HepG2 (cell line): ENCODE measurements at regions not wholly inside any gene's neighbourhood (a gene's known extent, or its start where the extent isn't known, plus 50 kb on each side); places are given as distances from the start of the nearest gene placed in this dataset.

Experiments used
- ATAC-seq: fragments of 200-7000 bp; cut with Tn5 transposase; 3 replicates; pipeline ENCODE4 v1.9.1; 2020; ENCODE audit warnings: mild to moderate bottlenecking, moderate library complexity
- BruUV-seq: library from RNA; stranded (reverse); fragments of 400-500 nt; replicated peaks from 2 replicates; lab custom pipeline; 2021; lab: Mats Ljungman, UMichigan
- CTCF ChIA-PET: fragments of 300-600 bp; formaldehyde crosslinking; extraction: SDS; loops from one replicate; lab custom pipeline; 2021; ENCODE audit warnings: low total read pairs, inconsistent platforms, low intra/inter-chr PET ratio; lab: Yijun Ruan, JAX
- POLR2A ChIA-PET: fragments of 350-600 bp; sonication (Branson Sonifier 250); formaldehyde crosslinking; loops from one replicate; lab custom pipeline; 2020; ENCODE audit warnings: antibody characterized with exemption, inconsistent platforms; lab: Yijun Ruan, JAX
- DNase-seq: peaks from one replicate; pipeline ENCODE4 v3.0.0-alpha.2; 2015; ENCODE audit warnings: low spot score
- FAIRE-seq: peaks from 3 replicates; lab custom pipeline; 2011; peaks lifted over from hg19 to GRCh38; lab: Jason Lieb, UNC
- H2AFZ ChIP-seq: one replicate; pipeline ENCODE4 v1.6.1; 2011; ENCODE audit warnings: low read length, inconsistent platforms
- H3K27ac ChIP-seq: fragments of 300-600 bp; 3 replicates; pipeline ENCODE4 v1.8.0; 2011; ENCODE audit warnings: mixed run types, mild to moderate bottlenecking, mixed read lengths, low read length, inconsistent platforms; ENCODE audit not compliant: insufficient read depth; ENCODE audit errors: extremely low read length
- H3K27me3 ChIP-seq, 2 experiments: fragments of 200-600 bp in 1 of 2; 2 replicates in 1 of 2; 3 replicates in 1 of 2; pipeline versions ENCODE4 v1.6.0 to v1.8.0; 2011; ENCODE audit warnings: low read length in 2 of 2, mild to moderate bottlenecking in 2 of 2, moderate library complexity in 2 of 2, inconsistent platforms in 1 of 2; ENCODE audit not compliant: insufficient read depth in 2 of 2, control insufficient read depth in 1 of 2
- H3K36me3 ChIP-seq, 2 experiments: fragments of 200-600 bp in 1 of 2; replicated peaks in 1 of 2; 2 replicates in 1 of 2; 3 replicates in 1 of 2; pipeline versions ENCODE4 v1.5.1 to v1.8.0; 2011; ENCODE audit warnings: low read length in 2 of 2, inconsistent platforms in 1 of 2; ENCODE audit not compliant: insufficient read depth in 2 of 2, control insufficient read depth in 1 of 2
- H3K4me1 ChIP-seq: 2 replicates; pipeline ENCODE4 v1.5.1; 2012; ENCODE audit warnings: low read length, inconsistent platforms; ENCODE audit not compliant: insufficient read depth
- H3K4me2 ChIP-seq: 2 replicates; pipeline ENCODE4 v1.6.0; 2011; ENCODE audit warnings: low read depth, low read length, inconsistent platforms
- H3K4me3 ChIP-seq, 3 experiments: fragments of 200-600 bp in 1 of 3; sonication (generic), shearing (Covaris generic) in 1 of 3; replicated peaks in 1 of 3; 2 replicates each; pipeline ENCODE4 v1.5.1; 2011 to 2016; ENCODE audit warnings: low read length in 3 of 3, inconsistent platforms in 2 of 3, low read depth in 2 of 3, mild to moderate bottlenecking in 2 of 3, control low read depth in 1 of 3, mixed read lengths in 1 of 3; ENCODE audit not compliant: insufficient read depth in 1 of 3
- H3K79me2 ChIP-seq: one replicate; pipeline ENCODE4 v1.6.1; 2011; ENCODE audit warnings: low read length, inconsistent platforms; ENCODE audit not compliant: insufficient read depth
- H3K9ac ChIP-seq: 2 replicates; pipeline ENCODE4 v1.6.0; 2011; ENCODE audit warnings: mild to moderate bottlenecking, low read depth, low read length, inconsistent platforms; ENCODE audit not compliant: insufficient read depth
- H3K9me3 ChIP-seq: 2 replicates; pipeline ENCODE4 v1.5.1; 2012; ENCODE audit warnings: mild to moderate bottlenecking, low read length
- H4K20me1 ChIP-seq: 2 replicates; pipeline ENCODE4 v1.6.0; 2011; ENCODE audit warnings: inconsistent platforms, mild to moderate bottlenecking, low read length, moderate library complexity; ENCODE audit not compliant: insufficient read depth
- CEBPB ChIP-seq: IDR thresholded peaks from 2 replicates; pipeline ENCODE4 v1.6.1; 2011; ENCODE audit warnings: low read depth, low read length, improper control_type of control experiment, borderline replicate concordance
- CHCHD3 ChIP-seq: sonication (generic); formaldehyde crosslinking; IDR thresholded peaks from 2 replicates; pipeline ENCODE4 v1.8.0; 2022; ENCODE audit warnings: mild to moderate bottlenecking, missing genetic modification reagents, moderate library complexity
- DMAP1 ChIP-seq: IDR thresholded peaks from 2 replicates; pipeline ENCODE4 v1.6.1; 2016
- ELK4 ChIP-seq: sonication (generic); formaldehyde crosslinking; IDR thresholded peaks from 2 replicates; pipeline ENCODE4 v1.9.0; 2021; ENCODE audit warnings: missing genetic modification reagents, borderline replicate concordance
- ETS1 ChIP-seq: sonication (generic); formaldehyde crosslinking; IDR thresholded peaks from 2 replicates; pipeline ENCODE4 v1.4.0; 2020; ENCODE audit warnings: missing genetic modification reagents
- FOXK2 ChIP-seq: fragments of 450-650 bp; IDR thresholded peaks from 2 replicates; pipeline ENCODE4 v1.6.1; 2016
- WGBS: methylation state at CpG from one replicate; pipeline ENCODE4 v1.1.6; 2017; ENCODE audit warnings: low lambda C conversion rate; 5-methylcytosine and 5-hydroxymethylcytosine counted together
- in situ Hi-C: cut with HindIII; loops from 2 replicates; pipeline ENCODE4 v1.10.0; 2017; ENCODE audit warnings: low pct_unique_long_range_greater_than_20kb; ENCODE audit not compliant: extremely low pct_ligation_motif_present
- intact Hi-C: fragments of 100-400 bp; cut with micrococcal nuclease; formaldehyde crosslinking; loops from one replicate; pipeline ENCODE4 v1.10.0; 2022; ENCODE audit not compliant: unreplicated experiment

GRCh38 chr5:29702875-29703274 is 1490.6 kb upstream of the CDH6 start:
- Histone ChIP-seq H3K79me2 (no peaks in the 10 kb centered on the region), H3K36me3 (no peaks in the 10 kb centered on the region), H2AFZ (no peak overlapping the region), H3K9me3 (no peaks in the 10 kb centered on the region), H3K4me3 (no peak overlapping the region), H3K4me2 (no peak overlapping the region), H3K27ac (no peak overlapping the region), H3K4me1 (no peaks in the 10 kb centered on the region), H3K27me3 (no peaks in the 10 kb centered on the region), H4K20me1 (no peaks in the 10 kb centered on the region), H3K9ac (no peak overlapping the region)
- intact Hi-C loops = no loop called here
- no TSS peak for BruUV-seq
- in situ Hi-C loops = no loop called here
- FAIRE-seq = no peak
- no peak for DNase-seq
- 0% methylated on average over 1 of the region's 1 CpG for WGBS
- ChIA-PET POLR2A (no interaction called here), CTCF (no interaction called here)
- no peak for ATAC-seq
- no peak for TF ChIP-seq FOXK2
- peak; percentile 24; the same call in 1 of the 2 replicates for TF ChIP-seq CEBPB
- TF ChIP-seq, all 625 proteins: peak for 1

GRCh38 chr5:29701600-29701999 is 1491.9 kb upstream of the CDH6 start:
- Histone ChIP-seq H3K9ac (no peak overlapping the region), H3K4me3 (no peak overlapping the region), H3K4me2 (no peak overlapping the region), H4K20me1 (no peaks in the 10 kb centered on the region), H3K27ac (no peak overlapping the region), H3K9me3 (no peaks in the 10 kb centered on the region), H3K79me2 (no peaks in the 10 kb centered on the region), H3K36me3 (no peaks in the 10 kb centered on the region), H3K27me3 (no peaks in the 10 kb centered on the region), H2AFZ (no peak overlapping the region), H3K4me1 (no peaks in the 10 kb centered on the region)
- 16% methylated on average over 4 of the region's 4 CpGs for WGBS
- FAIRE-seq = no peak
- DNase-seq = no peak
- no peak for ATAC-seq
- intact Hi-C loops = no loop called here
- BruUV-seq = no TSS peak
- in situ Hi-C loops = no loop called here
- ChIA-PET CTCF (no interaction called here), POLR2A (no interaction called here)
- TF ChIP-seq ETS1 (CRISPR knock-in tag) = no peak
- no peak for TF ChIP-seq DMAP1
- TF ChIP-seq CHCHD3 (CRISPR knock-in tag) = no peak
- TF ChIP-seq ELK4 (CRISPR knock-in tag) = no peak
